Stomach (tissue), 8 donors: ENCODE measurements at regions not wholly inside any gene's neighbourhood (a gene's known extent, or its start where the extent isn't known, plus 50 kb on each side); places are given as distances from the start of the nearest gene placed in this dataset.

ENCODE experiments used
- DNase-seq, 2 donors: peaks; one replicate each; pipeline versions ENCODE4 v3.0.0 to v3.0.0-alpha.2; 2013 to 2019
- H3K27ac ChIP-seq, 5 donors: fragments of 200-600 bp in 4 of 5; sonication (generic) in 4 of 5; one replicate each; pipeline ENCODE4 v1.5.1; 2013 to 2019; ENCODE audit warnings: mild to moderate bottlenecking in 1 of 5, moderate library complexity in 1 of 5
- H3K27me3 ChIP-seq, 3 donors: fragments of 200-600 bp; sonication (generic); one replicate each; pipeline ENCODE4 v1.5.1; 2017 to 2019; ENCODE audit warnings: mixed run types in 1 of 3
- H3K36me3 ChIP-seq, 4 donors: fragments of 200-600 bp; sonication (generic); 1 replicate in 3 of 4; 2 replicates in 1 of 4; pipeline ENCODE4 v1.5.1; 2016 to 2019
- H3K4me1 ChIP-seq, 4 donors: fragments of 200-600 bp; sonication (generic); one replicate each; pipeline ENCODE4 v1.5.1; 2016 to 2019
- H3K4me3 ChIP-seq, 4 donors: fragments of 200-600 bp; sonication (generic) in 3 of 4; one replicate each; pipeline ENCODE4 v1.5.1; 2016 to 2019; ENCODE audit warnings: mild to moderate bottlenecking in 1 of 4
- H3K9me3 ChIP-seq, 4 donors: fragments of 200-600 bp; sonication (generic); one replicate each; pipeline ENCODE4 v1.5.1; 2016 to 2019
- CTCF ChIP-seq, 7 experiments: fragments of 450-650 bp in 4 of 7; fragments of 200-600 bp in 3 of 7; sonication (generic) in 3 of 7; IDR thresholded peaks; one replicate each; pipeline ENCODE4 v1.5.1; 2016 to 2019; ENCODE audit warnings: antibody characterized with exemption in 7 of 7, control low read depth in 2 of 7, mild to moderate bottlenecking in 1 of 7
- EP300 ChIP-seq: sonication (generic); formaldehyde crosslinking; IDR thresholded peaks from one replicate; pipeline ENCODE4 v1.6.1; 2017; ENCODE audit warnings: antibody characterized with exemption
- POLR2A ChIP-seq, 4 donors: fragments of 450-650 bp; IDR thresholded peaks; one replicate each; pipeline ENCODE4 v1.6.1; 2016; ENCODE audit warnings: antibody characterized with exemption in 4 of 4, control low read depth in 2 of 4, mild to moderate bottlenecking in 1 of 4, moderate library complexity in 1 of 4
- POLR2AphosphoS5 ChIP-seq, 3 donors: sonication (generic); formaldehyde crosslinking; IDR thresholded peaks; one replicate each; pipeline ENCODE4 v1.6.1; 2016; ENCODE audit warnings: antibody characterized with exemption in 3 of 3
- WGBS, 5 donors: extraction: QIAGEN DNeasy Blood & Tissue Kit in 3 of 5; methylation state at CpG; one replicate each; pipeline versions ENCODE4 v1.1.5 to v1.1.7; 2013 to 2018; 5-methylcytosine and 5-hydroxymethylcytosine counted together
- intact Hi-C: fragments of 100-400 bp; cut with DNase I; formaldehyde crosslinking; loops from one replicate; pipeline ENCODE4 v1.15.1; 2023; ENCODE audit warnings: low total_unique reads
- donor health status: healthy with polysubstance abuse.
- donor health status: Bipolar disorder and iron deficiency.
- donor health status: healthy.

- WGBS, 5 donors, result 73 to 81% (median 78%) methylated on average over 9 of the region's 9 CpGs
- no peak for DNase-seq
- Histone ChIP-seq H3K27me3 (peaks cover 0 to 5% (median 0%) of the 10 kb centered on the region in 3 donors), H3K36me3 (no peaks in the 10 kb centered on the region), H3K4me1 (no peaks in the 10 kb centered on the region), H3K27ac (no peak overlapping the region), H3K9me3 (no peaks in the 10 kb centered on the region), H3K4me3 (no peak overlapping the region)
- TF ChIP-seq EP300 (no peak), POLR2A (IDR thresholded peaks at IDR 0.05) (no peak), CTCF (IDR thresholded peaks at IDR 0.05) (no peak), POLR2AphosphoS5 (IDR thresholded peaks at IDR 0.05) (no peak)
- intact Hi-C loops, result no loop called here
Measured at GRCh38 chr17:14019186-14019956, 49.9 kb upstream of the COX10 start.
